ENCODE measurements at regions not wholly inside any gene's neighbourhood (a gene's known extent, or its start where the extent isn't known, plus 50 kb on each side); places are given as distances from the start of the nearest gene placed in this dataset.

DNA sequence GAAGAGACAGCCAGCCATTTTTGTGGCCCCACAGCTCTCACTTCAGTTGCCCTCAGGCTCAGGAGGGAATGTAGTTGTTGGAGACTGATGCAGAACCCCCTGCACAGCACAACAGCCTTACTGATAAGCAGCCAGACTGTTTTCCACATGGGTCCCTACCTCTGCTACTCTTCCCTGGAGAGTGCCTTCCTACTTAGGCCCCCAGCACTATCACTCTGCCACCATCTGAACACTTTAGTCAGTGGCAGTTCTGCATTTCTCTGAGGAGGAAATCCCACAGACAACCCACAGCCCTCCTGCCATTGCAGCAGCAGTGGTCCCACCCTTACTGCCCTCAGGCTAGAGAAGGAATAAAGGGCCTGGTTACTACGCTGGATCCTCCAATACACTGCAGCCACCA is 61.8 kb upstream of the PTPRD start:
- DNase-seq (ENCODE audit: low read depth), result no peak

DNA sequence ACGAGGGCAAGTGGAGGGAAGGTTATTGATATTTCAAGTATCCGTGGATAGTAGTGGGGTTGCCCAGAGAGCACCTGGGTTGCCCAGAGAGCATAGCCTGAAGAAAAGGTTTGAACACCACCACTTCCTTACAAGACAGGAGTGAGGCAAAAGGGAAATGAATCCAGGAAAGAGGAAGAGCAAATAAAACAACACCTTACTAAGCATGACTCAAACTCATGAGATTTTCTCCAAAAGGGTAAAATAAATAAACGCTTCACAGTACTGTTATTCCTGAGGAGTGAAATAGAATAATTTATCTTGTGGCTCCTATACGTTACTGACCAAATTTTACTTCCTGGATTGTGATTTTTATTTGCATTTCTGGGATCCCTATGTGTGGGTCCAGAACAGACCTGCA is 65.2 kb upstream of the PTPRD start:
- DNase-seq (ENCODE audit: low read depth), result no peak

DNA sequence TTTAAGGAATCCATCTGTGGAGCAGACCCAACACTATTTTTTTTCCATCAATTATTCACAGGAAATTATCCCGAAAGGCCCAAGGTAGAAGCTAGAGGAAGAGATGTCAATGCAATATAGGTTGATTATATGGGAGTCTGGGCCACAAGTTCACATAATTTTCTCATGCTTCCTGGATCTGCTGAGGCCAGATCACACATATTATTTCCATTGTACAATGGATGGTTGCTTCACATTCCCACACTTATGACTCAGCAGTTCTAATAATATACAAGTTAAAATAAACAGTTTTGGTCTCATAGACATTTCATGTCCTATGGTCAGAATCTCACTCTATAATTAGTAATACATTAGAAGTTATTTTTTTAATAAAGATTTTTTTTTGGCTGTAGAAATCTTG is 66.0 kb upstream of the PTPRD start:
- no peak for DNase-seq (ENCODE audit: low read depth)

DNA sequence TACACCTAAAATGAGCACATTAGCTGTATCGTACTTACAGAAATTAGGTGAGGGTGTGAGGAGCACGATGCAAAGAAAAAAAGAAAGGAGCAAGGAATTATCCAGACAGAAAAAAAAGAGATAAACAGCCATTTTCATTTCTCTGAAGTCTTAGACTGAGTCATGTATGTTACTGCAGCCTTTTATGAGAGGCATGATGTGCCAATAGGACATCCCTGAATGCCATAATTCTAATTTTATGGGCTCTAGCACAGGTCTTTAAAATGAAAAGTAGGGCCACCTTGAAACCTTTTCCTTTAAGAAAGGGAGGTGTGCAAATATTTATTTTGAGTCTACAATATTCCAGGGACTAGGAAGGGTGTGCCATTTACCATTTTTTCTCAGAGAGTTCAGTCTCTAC is 74.1 kb upstream of the PTPRD start:
- no peak for DNase-seq (ENCODE audit: low read depth)

DNA sequence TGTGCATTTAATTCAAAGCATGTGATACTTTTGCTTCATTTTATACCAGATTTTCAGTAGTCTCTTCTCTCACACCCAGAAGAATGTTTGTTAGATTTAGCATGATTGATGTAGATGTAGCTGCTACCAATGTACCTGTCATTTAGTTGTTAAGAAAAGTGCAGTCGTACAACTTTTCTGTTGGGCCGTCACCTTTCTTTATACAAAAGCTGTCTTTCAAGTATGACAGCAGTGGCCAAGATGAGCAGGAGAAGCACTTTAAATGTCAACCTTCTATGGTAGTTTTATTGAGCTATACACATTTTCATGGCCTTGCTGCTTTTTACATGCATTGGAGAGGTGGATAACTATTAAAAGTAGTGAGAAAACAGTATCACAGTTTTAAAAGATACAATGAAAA is 77.7 kb upstream of the PTPRD start:
- no peak for DNase-seq (ENCODE audit: low read depth)

DNA sequence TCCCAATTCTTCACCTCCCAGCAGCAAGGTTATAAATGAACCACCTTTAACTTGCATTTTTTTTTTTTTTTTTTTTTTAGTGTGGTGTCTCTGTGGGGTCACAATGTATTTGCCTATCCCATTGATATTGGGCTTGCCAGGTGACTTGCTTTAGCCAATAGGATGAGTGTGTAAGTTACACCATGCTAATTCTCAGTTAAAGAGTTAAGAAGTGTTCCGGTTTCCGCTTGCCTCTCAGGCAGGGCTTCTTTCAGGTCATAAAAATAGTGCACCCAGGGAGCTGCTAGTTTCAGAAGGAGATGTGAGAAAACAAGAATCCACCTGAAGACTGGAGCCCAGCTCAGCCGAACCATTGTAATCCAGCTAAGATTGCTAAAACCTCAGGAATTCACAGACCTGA is 84.2 kb upstream of the PTPRD start:
- no peak for DNase-seq (ENCODE audit: low read depth)

DNA sequence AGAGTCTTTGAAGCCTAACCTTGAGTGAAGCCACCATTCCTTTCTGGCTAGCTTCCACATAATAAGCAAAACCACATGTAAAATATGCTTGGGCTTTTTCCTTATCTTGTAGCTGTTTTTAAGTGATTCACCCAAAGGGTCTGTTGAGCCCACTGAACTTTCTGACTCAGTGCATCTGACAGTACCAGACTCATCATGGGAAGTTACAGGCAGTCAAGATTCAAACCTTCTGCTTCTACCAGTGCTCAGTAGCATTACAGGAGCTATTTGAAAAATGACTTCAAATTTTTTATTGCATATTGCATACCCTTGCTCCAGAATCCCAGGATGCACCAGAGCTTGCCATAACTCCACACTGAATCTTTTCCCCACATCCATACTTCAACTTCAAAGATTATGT is 87.5 kb upstream of the PTPRD start:
- DNase-seq (ENCODE audit: low read depth), result no peak

DNA sequence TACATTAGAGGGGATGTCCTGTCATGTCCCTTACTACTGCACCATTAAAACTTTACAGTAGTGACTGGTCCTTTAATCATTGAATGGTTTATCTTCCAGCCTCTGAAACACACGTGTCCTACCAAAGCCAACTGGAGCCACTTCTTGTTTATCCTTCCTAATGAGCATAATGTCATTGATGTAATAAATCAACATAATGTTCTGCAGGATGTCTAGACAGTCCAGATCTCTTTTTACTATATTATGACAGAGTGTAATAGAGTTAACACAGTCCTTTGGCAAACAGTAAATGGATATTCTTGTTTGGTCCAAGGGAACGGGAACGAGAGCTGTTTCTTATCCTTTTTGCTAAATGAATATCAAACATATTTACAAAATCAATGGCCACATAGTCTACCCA is 88.1 kb upstream of the PTPRD start:
- no peak for DNase-seq (ENCODE audit: low read depth)

DNA sequence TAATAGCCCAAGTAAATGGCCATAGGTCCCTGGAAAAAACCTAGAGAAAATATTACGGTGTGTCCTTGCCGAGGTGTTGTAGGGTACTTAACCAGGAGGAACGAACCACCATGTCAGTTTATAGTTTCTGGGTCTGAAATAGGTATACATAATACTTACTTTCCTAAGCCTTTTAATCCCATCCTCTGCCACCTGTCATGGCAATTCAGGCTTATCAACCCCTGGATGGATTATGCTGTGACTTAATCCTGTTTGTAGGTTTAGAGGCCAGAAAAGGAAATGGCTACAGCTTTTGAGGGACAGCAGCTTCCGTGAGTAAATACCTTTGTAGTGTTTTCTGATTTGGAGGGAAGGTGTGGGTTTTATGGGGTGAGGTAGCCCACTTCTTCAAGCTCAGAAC is 89.1 kb upstream of the PTPRD start:
- no peak for DNase-seq (ENCODE audit: low read depth)

DNA sequence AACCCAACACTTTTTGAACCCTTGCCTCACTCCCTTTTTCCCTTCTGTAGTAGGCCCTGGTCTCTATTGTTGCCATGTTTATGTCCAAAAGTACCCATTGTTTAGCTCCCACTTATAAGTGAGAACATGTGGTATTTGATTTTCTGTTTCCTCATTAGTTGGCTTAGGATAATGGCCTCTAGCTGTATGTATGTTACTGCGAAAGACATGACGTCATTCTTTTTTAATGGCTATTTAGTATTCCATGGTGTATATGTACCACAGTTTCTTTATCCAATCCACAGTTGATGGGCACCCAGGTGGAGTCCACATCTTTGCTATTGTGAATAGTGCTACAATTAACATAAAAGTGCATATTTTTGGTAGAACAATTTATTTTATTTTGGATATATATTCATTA is 90.3 kb upstream of the PTPRD start:
- DNase-seq (ENCODE audit: low read depth), result no peak

DNA sequence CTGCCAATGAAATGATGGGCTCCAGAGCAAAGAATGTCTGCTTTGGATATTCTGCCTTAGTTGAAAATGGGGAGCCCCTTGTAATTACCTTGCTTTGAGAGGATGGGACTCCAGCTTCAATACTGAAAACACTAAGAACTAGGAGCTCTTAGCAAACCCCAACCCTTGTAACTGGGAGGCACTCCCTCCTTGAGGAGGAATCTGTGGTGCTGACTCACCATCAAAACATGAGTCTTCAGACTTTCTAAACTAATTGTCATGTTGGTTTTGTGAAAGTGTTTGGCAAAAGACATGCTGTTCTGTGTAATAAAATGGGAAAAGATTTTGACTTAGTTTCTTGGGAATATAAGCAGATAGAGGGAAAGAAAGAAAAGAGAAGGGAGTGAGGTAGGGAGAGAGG is 91.9 kb upstream of the PTPRD start:
- DNase-seq (ENCODE audit: low read depth), result no peak

DNA sequence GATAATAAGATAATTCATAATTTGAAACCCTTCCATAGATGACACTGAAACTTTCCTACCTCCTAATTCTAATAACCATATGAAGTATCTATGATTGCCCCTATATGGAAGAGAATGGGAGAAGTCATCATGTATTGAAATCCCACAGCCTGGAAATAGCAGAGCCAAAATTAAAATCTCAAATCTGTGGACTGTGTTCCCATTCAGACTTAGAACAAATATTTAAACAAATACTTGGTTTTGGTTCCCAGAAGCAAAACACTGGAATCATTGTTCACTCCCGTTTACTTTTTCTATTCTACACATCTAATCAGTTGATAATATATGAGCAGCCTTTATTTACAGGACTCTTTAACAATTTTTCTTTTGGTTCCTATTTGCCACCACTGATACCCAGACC is 92.6 kb upstream of the PTPRD start:
- DNase-seq (ENCODE audit: low read depth), result no peak

DNA sequence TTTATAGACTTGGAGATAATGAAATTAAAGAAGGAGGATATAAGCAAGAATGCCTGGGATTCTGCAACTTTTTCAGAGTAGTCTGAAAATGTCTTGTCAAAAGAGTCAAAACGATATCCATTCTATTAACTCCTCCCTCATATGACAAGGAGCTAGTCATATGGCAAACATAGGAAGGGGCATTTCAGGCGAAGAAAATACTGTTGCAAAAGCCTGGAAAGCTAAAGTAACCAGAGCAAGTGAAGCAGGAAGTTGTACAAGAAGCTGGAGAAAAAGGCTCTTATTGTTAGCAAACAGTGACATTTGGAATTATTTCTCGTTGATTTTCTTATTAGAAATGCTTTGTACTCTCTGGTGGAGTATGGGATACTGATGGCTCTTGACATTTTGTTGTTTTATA is 94.0 kb upstream of the PTPRD start:
- no peak for DNase-seq (ENCODE audit: low read depth)

DNA sequence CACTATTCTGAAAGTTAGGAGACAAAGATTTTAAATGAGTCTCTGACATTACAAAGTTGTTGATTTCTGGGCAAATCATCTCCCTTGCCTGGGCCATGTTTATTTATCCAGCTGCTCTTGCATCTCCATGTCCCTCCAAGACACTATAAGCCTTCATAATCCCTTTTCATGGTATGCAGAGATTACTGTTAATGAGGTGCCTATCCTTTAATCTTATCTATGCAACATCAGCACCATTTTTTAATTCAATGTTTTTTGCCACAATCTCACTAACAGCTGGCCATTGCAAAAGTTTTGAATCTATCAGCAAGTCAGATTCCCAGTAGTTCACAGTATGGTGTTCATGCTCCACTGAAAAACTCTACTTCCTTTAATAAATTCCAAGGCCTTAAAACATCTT is 108.5 kb upstream of the PTPRD start:
- DNase-seq (ENCODE audit: low read depth), result no peak

DNA sequence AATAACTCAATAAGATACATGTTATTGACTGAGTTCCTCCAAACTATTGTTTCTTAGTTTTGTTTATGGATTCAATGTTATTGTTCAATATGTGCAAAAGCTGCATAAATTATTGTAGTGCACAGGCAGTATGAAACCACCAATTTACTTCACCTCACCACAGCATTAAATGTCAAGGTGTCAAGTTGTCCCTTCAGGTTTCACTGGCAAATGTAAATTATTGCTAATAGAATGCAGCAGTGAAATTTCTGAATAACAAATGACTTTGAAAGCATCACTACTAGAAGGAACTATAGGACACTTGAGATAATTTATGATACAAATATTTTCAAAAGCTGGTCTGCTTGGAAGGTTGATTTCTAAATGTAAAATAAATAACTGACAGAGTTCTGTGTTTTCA is 116.4 kb upstream of the PTPRD start:
- DNase-seq (ENCODE audit: low read depth), result no peak

DNA sequence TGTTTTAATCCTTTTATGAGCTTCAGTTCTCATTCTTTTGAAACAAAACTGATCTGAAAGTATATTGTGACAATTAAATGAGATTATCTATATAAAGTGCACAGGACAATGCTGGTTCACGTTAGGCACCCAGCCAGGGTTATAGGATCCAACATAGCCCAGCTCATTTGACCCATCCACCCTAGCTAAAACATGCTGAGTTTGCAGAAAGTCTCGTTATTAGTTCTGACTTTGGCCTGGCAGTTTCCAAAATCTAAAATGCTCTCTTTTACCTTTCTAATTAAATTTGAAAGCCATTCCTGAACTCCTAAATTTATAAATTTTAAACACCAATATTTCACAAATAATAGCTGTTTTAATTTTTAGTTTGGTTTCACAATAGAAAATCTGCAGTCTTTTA is 131.9 kb upstream of the PTPRD start:
- DNase-seq (ENCODE audit: low read depth), result no peak

DNA sequence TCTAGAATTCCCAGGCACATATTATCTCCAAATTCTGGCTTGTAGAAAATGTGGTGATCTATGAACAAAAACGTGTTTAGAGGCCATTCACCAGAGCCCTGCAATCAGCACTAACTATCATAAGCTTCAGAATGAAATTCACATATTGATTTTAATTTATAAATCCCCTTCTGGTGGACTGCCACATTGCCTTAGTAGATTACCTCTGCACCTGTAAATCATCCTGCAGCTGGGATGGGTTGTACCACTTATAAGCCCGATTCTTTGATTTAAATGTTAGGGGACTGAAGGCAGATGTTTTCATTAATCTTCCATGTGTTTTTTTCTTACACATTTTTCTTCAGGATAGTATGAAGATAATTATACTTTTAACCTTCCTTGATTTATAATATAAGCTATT is 140.7 kb upstream of the PTPRD start:
- no peak for DNase-seq (ENCODE audit: low read depth)

DNA sequence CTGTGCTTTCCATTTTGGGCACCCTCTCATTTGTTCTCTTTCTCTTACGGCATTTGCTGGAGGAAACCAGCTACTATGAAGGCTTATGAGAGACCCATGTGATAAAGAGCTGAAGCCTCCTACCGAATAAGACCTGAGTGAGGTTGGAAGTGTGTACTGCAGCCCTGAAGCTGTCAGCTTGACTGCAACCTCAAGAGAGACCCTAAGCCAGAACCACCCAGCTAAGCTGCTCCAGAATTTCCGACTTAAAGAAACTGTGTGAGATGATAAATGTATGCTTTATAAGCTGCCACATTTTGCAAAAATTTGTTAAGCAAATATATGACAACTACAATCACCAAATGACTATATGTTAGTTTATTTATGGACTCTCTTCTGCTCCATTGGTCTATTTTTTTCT is 151.7 kb upstream of the PTPRD start:
- DNase-seq (ENCODE audit: low read depth), result no peak

DNA sequence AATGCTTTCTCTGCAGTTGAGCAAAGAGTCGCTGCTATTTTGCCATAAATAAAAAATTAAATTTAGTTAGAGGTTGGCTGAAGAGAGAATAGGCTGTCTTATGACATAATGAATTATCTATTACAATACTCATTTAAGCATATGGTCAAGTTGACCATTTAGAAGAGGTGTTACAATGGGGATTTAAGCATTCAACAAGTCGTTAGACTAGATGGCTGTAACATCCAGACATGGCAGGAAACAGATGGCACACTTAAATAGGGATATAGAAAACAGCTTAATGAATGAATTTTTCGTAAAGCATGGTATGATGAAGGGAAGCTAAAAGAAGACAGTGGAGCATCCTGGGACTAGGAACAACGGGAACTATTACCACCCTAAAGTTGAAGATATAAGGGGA is 160.3 kb upstream of the PTPRD start:
- DNase-seq (ENCODE audit: low read depth), result no peak

DNA sequence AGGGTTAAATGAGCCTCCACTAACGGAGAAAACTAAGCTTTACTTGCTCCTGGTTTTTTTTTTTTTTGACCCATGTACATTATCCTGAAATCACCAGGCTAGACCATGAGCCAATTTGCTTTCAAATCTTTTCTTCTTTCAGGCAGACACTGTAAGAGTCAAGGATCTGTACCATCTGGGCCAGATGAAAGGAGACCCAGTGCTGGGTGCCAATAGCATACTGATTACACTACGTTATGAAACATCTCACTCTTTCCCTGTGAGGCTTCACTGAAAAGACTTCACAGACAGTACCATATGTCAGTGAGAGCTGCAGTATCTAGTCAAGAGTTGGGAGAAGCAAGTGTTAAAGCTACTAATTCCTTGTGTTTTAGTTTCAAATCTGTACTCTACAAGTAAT is 161.2 kb upstream of the PTPRD start:
- DNase-seq (ENCODE audit: low read depth), result no peak

DNA sequence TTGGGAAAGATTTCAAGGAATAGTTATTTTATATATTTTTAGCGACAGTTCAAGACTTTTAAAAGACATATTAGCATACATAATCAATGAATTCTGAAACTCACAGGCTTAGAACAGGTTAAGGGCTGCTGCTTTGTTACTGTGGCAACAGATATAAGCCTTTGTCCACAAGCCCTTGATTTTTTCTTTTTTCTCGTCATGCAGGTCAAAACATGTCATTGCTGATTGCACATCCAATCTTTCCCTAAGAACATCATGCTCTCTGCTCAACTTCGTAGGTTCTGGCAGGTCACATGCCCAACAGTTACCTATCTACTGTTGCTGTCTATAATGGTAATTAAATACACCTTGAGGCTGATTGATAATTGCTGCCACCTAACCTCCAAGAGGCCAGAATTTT is 172.5 kb upstream of the PTPRD start:
- no peak for DNase-seq (ENCODE audit: low read depth)

DNA sequence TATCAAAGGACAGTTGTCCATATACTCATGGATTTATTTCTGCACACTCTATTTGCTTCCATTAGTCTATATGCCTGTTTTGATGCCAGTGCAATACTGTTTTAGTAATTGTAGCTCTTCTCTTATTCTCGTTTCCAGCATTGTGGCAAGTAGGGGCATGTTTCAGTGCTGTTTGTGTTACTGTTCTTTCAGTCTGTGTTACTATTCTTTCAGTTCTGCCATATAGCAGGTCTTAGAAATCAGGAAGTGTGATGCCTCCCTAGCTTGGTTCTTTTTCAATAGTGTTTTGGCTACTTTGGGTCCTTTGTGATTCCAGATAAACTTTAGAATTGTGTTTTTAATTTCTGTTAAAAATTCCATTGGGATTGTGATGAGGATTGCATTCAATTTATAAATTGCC is 180.5 kb upstream of the PTPRD start:
- no peak for DNase-seq (ENCODE audit: low read depth)

DNA sequence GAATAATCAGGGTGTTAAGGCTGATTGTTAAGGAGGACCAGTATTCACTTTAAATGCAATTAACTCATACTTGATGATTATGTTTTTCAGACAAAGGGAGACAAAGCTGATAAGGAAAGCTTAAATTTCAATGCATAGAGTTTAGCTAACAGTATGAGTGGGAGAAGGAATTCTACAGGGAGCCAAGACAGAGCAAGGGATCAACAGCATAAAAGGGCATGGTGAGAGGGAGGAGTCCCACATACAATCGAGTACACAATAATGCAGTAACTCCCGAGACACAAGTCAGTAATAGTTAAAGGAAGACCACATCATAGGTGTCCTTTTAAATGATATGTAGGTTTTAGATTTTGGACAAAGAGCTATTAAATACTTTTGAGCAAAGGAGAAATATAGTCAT is 191.7 kb upstream of the PTPRD start:
- DNase-seq (ENCODE audit: low read depth), result no peak

DNA sequence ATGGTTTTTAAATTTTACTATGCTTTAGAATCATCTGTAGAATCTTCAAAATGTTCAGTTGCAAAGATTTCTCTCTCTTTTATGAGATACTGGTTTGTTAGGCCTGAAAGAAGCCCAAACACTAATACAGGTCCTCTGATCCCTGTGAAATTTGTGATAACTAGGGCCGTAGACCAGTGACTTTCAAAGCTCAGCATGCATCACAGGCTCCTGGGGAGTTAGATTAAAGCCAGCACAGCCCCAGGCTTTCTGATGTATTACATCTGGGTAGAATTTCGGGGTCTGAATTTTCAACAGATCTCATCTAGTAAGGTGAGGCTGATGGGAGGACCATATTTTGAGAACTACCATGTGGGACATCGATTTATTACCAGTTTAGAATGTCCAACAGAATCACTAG is 194.1 kb upstream of the PTPRD start:
- no peak for DNase-seq (ENCODE audit: low read depth)

DNA sequence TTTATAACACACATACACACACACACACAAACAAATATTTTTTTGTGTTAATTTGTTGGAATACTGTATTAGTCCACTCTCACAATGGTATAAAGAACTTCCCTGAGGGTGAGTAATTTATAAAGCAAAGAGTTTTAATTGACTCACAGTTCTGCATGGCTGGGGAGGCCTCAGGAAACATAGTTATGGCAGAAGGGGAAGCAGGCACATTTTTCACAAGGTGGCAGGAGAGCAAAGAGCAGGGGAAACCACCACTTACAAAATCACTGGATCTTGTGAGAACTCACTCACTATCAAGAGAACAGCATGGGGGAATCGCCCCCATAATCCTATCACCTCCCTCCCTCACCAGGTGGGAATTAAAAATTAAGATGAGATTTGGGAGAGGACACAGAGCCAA is 205.4 kb upstream of the PTPRD start:
- no peak for DNase-seq (ENCODE audit: low read depth)
